Lower leg skin (tissue), 4 donors: ENCODE measurements at regions not wholly inside any gene's neighbourhood (a gene's known extent, or its start where the extent isn't known, plus 50 kb on each side); places are given as distances from the start of the nearest gene placed in this dataset.

Source experiments
- DNase-seq, 2 donors: peaks; one replicate each; pipeline ENCODE4 v3.0.0-alpha.2; 2019; ENCODE audit warnings: low spot score in 2 of 2
- H3K4me3 ChIP-seq: fragments of 200-600 bp; sonication (generic); 2 replicates; pipeline ENCODE4 v1.5.1; 2017; ENCODE audit warnings: mild to moderate bottlenecking, low read depth; ENCODE audit not compliant: poor library complexity, severe bottlenecking
- CTCF ChIP-seq, 3 donors: fragments of 450-650 bp; IDR thresholded peaks; one replicate each; pipeline ENCODE4 v1.5.1; 2016; ENCODE audit warnings: antibody characterized with exemption in 3 of 3, mild to moderate bottlenecking in 3 of 3, moderate library complexity in 2 of 3
- POLR2A ChIP-seq, 2 donors: fragments of 450-650 bp; IDR thresholded peaks; one replicate each; pipeline ENCODE4 v1.6.1; 2016 to 2017; ENCODE audit warnings: antibody characterized with exemption in 2 of 2, mild to moderate bottlenecking in 1 of 2, moderate library complexity in 1 of 2
- WGBS, 2 donors: methylation state at CpG; one replicate each; pipeline ENCODE4 v1.1.5; 2018; 5-methylcytosine and 5-hydroxymethylcytosine counted together
- intact Hi-C: fragments of 100-400 bp; cut with DNase I; formaldehyde crosslinking; loops from one replicate; pipeline ENCODE4 v1.15.0; 2023; ENCODE audit warnings: low total_unique reads

- no peak for DNase-seq
- 65 to 71% methylated on average over 2 of the region's 2 CpGs for WGBS, 2 donors
- intact Hi-C loops = no loop called here
- H3K4me3 ChIP-seq = no peak overlapping the region
- no peak for TF ChIP-seq CTCF (IDR thresholded peaks at IDR 0.05)
- TF ChIP-seq POLR2A (IDR thresholded peaks at IDR 0.05) = no peak
These were observed 324.6 kb upstream of the IL12A start for GRCh38 chr3:159664006-159664405.

DNA sequence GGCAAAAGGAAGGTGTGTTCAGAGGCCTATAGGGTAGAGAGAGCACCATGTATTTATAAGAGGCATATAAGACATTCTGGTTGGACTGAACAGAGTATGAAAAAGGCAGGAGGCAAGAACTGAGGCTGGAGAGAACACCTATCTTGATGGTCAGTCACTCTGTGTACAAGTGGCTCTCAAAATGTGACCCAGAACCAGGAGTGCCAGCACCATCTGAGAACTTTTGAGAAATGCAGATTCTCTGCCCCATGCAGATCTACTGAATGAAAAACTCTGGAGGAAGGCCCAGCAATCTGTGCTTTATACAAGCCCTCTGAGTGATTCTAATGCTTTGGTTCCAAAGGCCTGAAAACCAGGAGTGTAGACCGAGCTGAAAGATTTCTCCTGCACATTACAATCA, 324.0 kb upstream of the IL12A start:
- no peak for TF ChIP-seq POLR2A (IDR thresholded peaks at IDR 0.05)
- TF ChIP-seq CTCF (IDR thresholded peaks at IDR 0.05) = no peak
- intact Hi-C loops = no loop called here
- 80 to 89% methylated on average over 1 of the region's 1 CpG for WGBS, 2 donors

GRCh38 chr3:159667261-159667660, 321.4 kb upstream of the IL12A start:
- WGBS, 2 donors = 86 to 95% methylated on average over 4 of the region's 4 CpGs
- intact Hi-C loops = no loop called here

More for the DNA sequence above, 324.0 kb upstream of the IL12A start:
- no peak overlapping the region for H3K4me3 ChIP-seq
- DNase-seq = no peak

GRCh38 chr3:159668461-159668860, 320.2 kb upstream of the IL12A start:
- 91 to 93% methylated on average over 3 of the region's 3 CpGs for WGBS, 2 donors
- DNase-seq = no peak
- H3K4me3 ChIP-seq = no peak overlapping the region
- TF ChIP-seq POLR2A (IDR thresholded peaks at IDR 0.05) (no peak), CTCF (IDR thresholded peaks at IDR 0.05) (no peak)
- intact Hi-C loops = no loop called here

More at GRCh38 chr3:159667261-159667660, 321.4 kb upstream of the IL12A start:
- no peak overlapping the region for H3K4me3 ChIP-seq
- no peak for DNase-seq
- TF ChIP-seq POLR2A (IDR thresholded peaks at IDR 0.05) (no peak), CTCF (IDR thresholded peaks at IDR 0.05) (no peak)

DNA sequence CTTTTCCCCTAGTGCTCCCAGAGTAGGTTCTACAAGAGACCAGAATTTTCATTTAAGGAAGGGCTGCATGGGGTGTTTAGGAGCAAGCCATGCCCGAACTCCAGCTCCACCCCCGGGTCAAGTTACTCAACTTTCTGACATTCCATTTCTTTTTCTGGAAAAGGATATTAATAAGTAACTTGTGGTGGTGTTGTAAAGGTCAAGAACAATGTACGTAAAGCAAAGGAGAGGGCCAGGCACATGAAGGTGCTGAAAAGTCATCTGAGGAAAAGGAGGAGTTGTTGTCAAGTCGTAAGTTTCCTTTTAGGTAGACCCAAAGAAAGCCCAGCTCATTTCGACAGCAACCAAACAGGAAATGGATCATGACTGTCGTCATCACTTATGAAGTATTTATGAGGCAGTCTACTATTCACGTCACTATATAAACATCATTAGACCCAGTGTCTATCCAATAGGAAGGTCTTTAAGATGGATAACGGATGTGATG, 319.6 kb upstream of the IL12A start:
- TF ChIP-seq POLR2A (IDR thresholded peaks at IDR 0.05) (no peak), CTCF (IDR thresholded peaks at IDR 0.05) (no peak)
- DNase-seq = no peak
- no peak overlapping the region for H3K4me3 ChIP-seq
- 61 to 63% methylated on average over 8 of the region's 8 CpGs for WGBS, 2 donors
- intact Hi-C loops = no loop called here

DNA sequence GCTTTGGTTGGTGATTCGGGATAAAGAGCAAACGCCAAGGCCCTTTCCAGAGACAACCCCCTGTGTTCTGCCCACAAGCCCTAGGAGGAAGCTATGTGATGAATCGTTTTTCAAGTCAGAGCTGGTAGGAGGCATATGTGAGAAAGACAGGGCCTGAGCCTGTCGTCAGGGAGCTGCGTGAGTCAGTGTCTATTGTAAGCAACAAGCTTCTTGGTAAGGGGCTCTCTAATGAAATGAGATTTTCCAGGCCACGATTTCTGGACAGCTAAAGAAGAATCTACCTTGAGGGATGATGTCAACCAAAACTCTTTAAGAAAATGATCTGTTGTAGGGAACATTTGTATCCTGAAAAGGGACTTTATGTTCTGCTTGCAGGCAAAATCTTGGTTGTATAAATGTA, 318.9 kb upstream of the IL12A start:
- intact Hi-C loops = no loop called here
- 75% methylated on average over 6 of the region's 6 CpGs for WGBS, 2 donors
- no peak overlapping the region for H3K4me3 ChIP-seq
- no peak for DNase-seq
- TF ChIP-seq CTCF (IDR thresholded peaks at IDR 0.05) (no peak), POLR2A (IDR thresholded peaks at IDR 0.05) (no peak)
